Activated CD8-positive, alpha-beta T cell treated with anti-CD3 and anti-CD28 coated beads for 36 hours (primary cell): ENCODE measurements at regions not wholly inside any gene's neighbourhood (a gene's known extent, or its start where the extent isn't known, plus 50 kb on each side); places are given as distances from the start of the nearest gene placed in this dataset.

Experiments used
- ATAC-seq: fragments of 200-7000 bp; cut with Tn5 transposase; one replicate; pipeline ENCODE4 v1.10.0; 2021; ENCODE audit warnings: mild to moderate bottlenecking, moderate library complexity
- CTCF ChIA-PET: fragments of 350-600 bp; sonication (Branson Sonifier 250); formaldehyde crosslinking; loops from one replicate; lab custom pipeline; 2021; ENCODE audit warnings: antibody characterized with exemption; lab: Charles Lee
- POLR2A ChIA-PET: fragments of 350-600 bp; sonication (Branson Sonifier 250); formaldehyde crosslinking; loops from one replicate; lab custom pipeline; 2021; ENCODE audit warnings: antibody characterized with exemption; lab: Charles Lee
- DNase-seq: peaks from one replicate; pipeline ENCODE4 v3.0.0-alpha.2; 2020
- H3K27ac Mint-ChIP-seq: one replicate; pipeline ENCODE4 v1.8.0; 2021; ENCODE audit warnings: mild to moderate bottlenecking, mixed read lengths
- H3K27me3 Mint-ChIP-seq: one replicate; pipeline ENCODE4 v1.8.0; 2021; ENCODE audit warnings: mixed read lengths
- H3K36me3 Mint-ChIP-seq: one replicate; pipeline ENCODE4 v1.8.0; 2021; ENCODE audit warnings: low read depth, mixed read lengths
- H3K4me1 Mint-ChIP-seq: one replicate; pipeline ENCODE4 v1.8.0; 2021; ENCODE audit warnings: low read depth, mixed read lengths
- H3K4me3 Mint-ChIP-seq: one replicate; pipeline ENCODE4 v1.8.0; 2021; ENCODE audit warnings: mild to moderate bottlenecking, moderate library complexity, mixed read lengths
- H3K9me3 Mint-ChIP-seq: one replicate; pipeline ENCODE4 v1.8.0; 2021; ENCODE audit warnings: mixed read lengths
- intact Hi-C: fragments of 100-400 bp; cut with micrococcal nuclease; formaldehyde crosslinking; loops from one replicate; pipeline ENCODE4 v1.10.0; 2022
- TF ChIP-seq, protein P1 (sequence below): fragments of 200-600 bp; IDR thresholded peaks from one replicate; pipeline ENCODE4 v1.8.0; 2022; ENCODE audit warnings: antibody characterized with exemption, mild to moderate bottlenecking

- peaks cover 4% of the 10 kb centered on the region for H3K9me3 Mint-ChIP-seq
- intact Hi-C loops: no loop called here
- no peak for ATAC-seq
- no peaks in the 10 kb centered on the region for H3K36me3 Mint-ChIP-seq
- H3K4me3 Mint-ChIP-seq: no peak overlapping the region
- TF ChIP-seq, protein P1, sequence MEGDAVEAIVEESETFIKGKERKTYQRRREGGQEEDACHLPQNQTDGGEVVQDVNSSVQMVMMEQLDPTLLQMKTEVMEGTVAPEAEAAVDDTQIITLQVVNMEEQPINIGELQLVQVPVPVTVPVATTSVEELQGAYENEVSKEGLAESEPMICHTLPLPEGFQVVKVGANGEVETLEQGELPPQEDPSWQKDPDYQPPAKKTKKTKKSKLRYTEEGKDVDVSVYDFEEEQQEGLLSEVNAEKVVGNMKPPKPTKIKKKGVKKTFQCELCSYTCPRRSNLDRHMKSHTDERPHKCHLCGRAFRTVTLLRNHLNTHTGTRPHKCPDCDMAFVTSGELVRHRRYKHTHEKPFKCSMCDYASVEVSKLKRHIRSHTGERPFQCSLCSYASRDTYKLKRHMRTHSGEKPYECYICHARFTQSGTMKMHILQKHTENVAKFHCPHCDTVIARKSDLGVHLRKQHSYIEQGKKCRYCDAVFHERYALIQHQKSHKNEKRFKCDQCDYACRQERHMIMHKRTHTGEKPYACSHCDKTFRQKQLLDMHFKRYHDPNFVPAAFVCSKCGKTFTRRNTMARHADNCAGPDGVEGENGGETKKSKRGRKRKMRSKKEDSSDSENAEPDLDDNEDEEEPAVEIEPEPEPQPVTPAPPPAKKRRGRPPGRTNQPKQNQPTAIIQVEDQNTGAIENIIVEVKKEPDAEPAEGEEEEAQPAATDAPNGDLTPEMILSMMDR: no peak
- H3K27ac Mint-ChIP-seq: no peak overlapping the region
- ChIA-PET POLR2A (no interaction called here), CTCF (no interaction called here)
- H3K27me3 Mint-ChIP-seq: no peaks in the 10 kb centered on the region
- no peaks in the 10 kb centered on the region for H3K4me1 Mint-ChIP-seq
- no peak for DNase-seq
These were observed 575.7 kb upstream of the MARCKS start for GRCh38 chr6:113281431-113281830.

- Mint-ChIP-seq H3K4me1 (no peaks in the 10 kb centered on the region), H3K9me3 (peaks cover 15% of the 10 kb centered on the region), H3K36me3 (no peaks in the 10 kb centered on the region), H3K4me3 (no peak overlapping the region), H3K27ac (no peak overlapping the region), H3K27me3 (no peaks in the 10 kb centered on the region)
- ChIA-PET POLR2A (no interaction called here), CTCF (no interaction called here)
- ATAC-seq (no peak), DNase-seq (no peak)
- intact Hi-C loops: no loop called here
- TF ChIP-seq, protein P1: no peak
These were observed 569.7 kb upstream of the MARCKS start for GRCh38 chr6:113287396-113287795.

DNA sequence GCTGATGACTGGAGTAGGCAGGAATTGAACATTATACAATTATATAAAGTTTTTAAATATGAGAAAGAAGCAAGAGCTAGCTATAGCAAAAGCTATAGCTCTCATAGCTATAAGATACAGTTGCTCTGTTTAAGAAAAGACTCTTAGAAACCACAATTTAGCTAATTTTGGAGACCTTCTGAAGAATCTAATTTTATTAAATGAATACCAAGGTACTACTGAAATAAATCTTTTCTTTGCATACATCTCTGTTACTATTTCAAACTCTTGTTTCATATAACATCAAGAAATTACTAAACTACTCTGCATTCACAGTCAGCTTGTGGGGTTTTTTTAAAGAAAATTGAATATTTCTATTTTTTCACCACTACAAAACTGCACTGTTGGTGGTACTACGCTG lies 568.7 kb upstream of the MARCKS start:
- POLR2A ChIA-PET: no interaction called here

GRCh38 chr6:113289166-113289565 lies 568.0 kb upstream of the MARCKS start:
- intact Hi-C loops: no loop called here
- no peaks in the 10 kb centered on the region for H3K4me1 Mint-ChIP-seq
- peaks cover 15% of the 10 kb centered on the region for H3K9me3 Mint-ChIP-seq
- no peak for DNase-seq
- no peak overlapping the region for H3K27ac Mint-ChIP-seq
- ChIA-PET POLR2A (no interaction called here), CTCF (no interaction called here)
- ATAC-seq: no peak
- H3K36me3 Mint-ChIP-seq: no peaks in the 10 kb centered on the region
- H3K27me3 Mint-ChIP-seq: no peaks in the 10 kb centered on the region
- no peak overlapping the region for H3K4me3 Mint-ChIP-seq
- TF ChIP-seq, protein P1: no peak

More for the DNA sequence above, 568.7 kb upstream of the MARCKS start:
- ATAC-seq (no peak), DNase-seq (no peak)
- TF ChIP-seq, protein P1: no peak
- Mint-ChIP-seq H3K27me3 (no peaks in the 10 kb centered on the region), H3K9me3 (peaks cover 15% of the 10 kb centered on the region), H3K4me1 (no peaks in the 10 kb centered on the region), H3K4me3 (no peak overlapping the region), H3K27ac (no peak overlapping the region), H3K36me3 (no peaks in the 10 kb centered on the region)
- intact Hi-C loops: no loop called here
- CTCF ChIA-PET: no interaction called here

GRCh38 chr6:113290684-113291083 lies 566.5 kb upstream of the MARCKS start:
- no peak for ATAC-seq
- intact Hi-C loops: no loop called here
- Mint-ChIP-seq H3K9me3 (peaks cover 15% of the 10 kb centered on the region), H3K4me1 (no peaks in the 10 kb centered on the region), H3K36me3 (no peaks in the 10 kb centered on the region), H3K4me3 (no peak overlapping the region), H3K27me3 (no peaks in the 10 kb centered on the region), H3K27ac (no peak overlapping the region)
- CTCF ChIA-PET: no interaction called here
- POLR2A ChIA-PET: no interaction called here
- no peak for DNase-seq
- TF ChIP-seq, protein P1: no peak
